SK-N-SH (cell line): ENCODE measurements at regions not wholly inside any gene's neighbourhood (a gene's known extent, or its start where the extent isn't known, plus 50 kb on each side); places are given as distances from the start of the nearest gene placed in this dataset.

Source experiments
- CTCF ChIA-PET: fragments of 300-600, 350-600 bp; formaldehyde crosslinking; extraction: SDS; loops from one replicate; lab custom pipeline; 2021; lab: Yijun Ruan, JAX
- POLR2A ChIA-PET: fragments of 350-600 bp; sonication (Branson Sonifier 250); formaldehyde crosslinking; extraction: SDS; loops from one replicate; lab custom pipeline; 2020; ENCODE audit warnings: antibody characterized with exemption, inconsistent platforms; lab: Yijun Ruan, JAX
- DNase-seq: peaks from one replicate; pipeline ENCODE4 v3.0.0; 2012
- H2AFZ ChIP-seq: fragments of 200-600 bp; sonication (generic); 2 replicates; pipeline ENCODE4 v1.8.1; 2016; ENCODE audit warnings: antibody characterized with exemption, mild to moderate bottlenecking, low read depth
- H3F3A ChIP-seq: fragments of 200-600 bp; sonication (generic); replicated peaks from 2 replicates; pipeline ENCODE3; 2016; ENCODE audit warnings: antibody characterized with exemption, mild to moderate bottlenecking; ENCODE audit not compliant: insufficient read depth
- H3K27ac ChIP-seq, 2 experiments: fragments of 200-500 bp in 1 of 2; fragments of 200-600 bp in 1 of 2; sonication (Bioruptor generic) in 1 of 2; sonication (generic), shearing (Covaris generic) in 1 of 2; 2 replicates each; pipeline versions ENCODE4 v1.5.1 to v1.6.1; 2014 to 2016; ENCODE audit warnings: low read depth in 2 of 2, inconsistent platforms in 1 of 2, low read length in 1 of 2, mild to moderate bottlenecking in 1 of 2, mixed read lengths in 1 of 2
- H3K27me3 ChIP-seq: fragments of 200-600 bp; sonication (generic), shearing (Covaris generic); 2 replicates; pipeline ENCODE4 v1.6.1; 2016; ENCODE audit warnings: mixed run types; ENCODE audit not compliant: insufficient read depth
- H3K36me3 ChIP-seq, 2 experiments: fragments of 200-500 bp in 1 of 2; fragments of 200-600 bp in 1 of 2; sonication (Bioruptor generic) in 1 of 2; sonication (generic) in 1 of 2; replicated peaks in 1 of 2; 2 replicates each; pipeline versions ENCODE3 to v1.5.1; 2014 to 2016; ENCODE audit warnings: low read length in 1 of 2, mild to moderate bottlenecking in 1 of 2; ENCODE audit not compliant: insufficient read depth in 2 of 2, control insufficient read depth in 1 of 2
- H3K4me1 ChIP-seq, 2 experiments: fragments of 200-500 bp in 1 of 2; fragments of 200-600 bp in 1 of 2; sonication (Bioruptor generic) in 1 of 2; sonication (generic), shearing (Covaris generic) in 1 of 2; 2 replicates each; pipeline versions ENCODE4 v1.5.1 to v1.6.1; 2014 to 2016; ENCODE audit warnings: low read depth in 1 of 2, low read length in 1 of 2, mixed run types in 1 of 2; ENCODE audit not compliant: insufficient read depth in 2 of 2, control insufficient read depth in 1 of 2
- H3K4me2 ChIP-seq: fragments of 200-600 bp; sonication (generic), shearing (Covaris generic); 2 replicates; pipeline ENCODE4 v1.6.1; 2017; ENCODE audit warnings: mixed run types
- H3K4me3 ChIP-seq, 2 experiments: fragments of 200-500 bp in 1 of 2; fragments of 200-600 bp in 1 of 2; sonication (Bioruptor generic) in 1 of 2; sonication (generic), shearing (Covaris generic) in 1 of 2; 2 replicates each; pipeline versions ENCODE4 v1.5.1 to v1.8.1; 2014 to 2016; ENCODE audit warnings: low read depth in 2 of 2, inconsistent platforms in 1 of 2, low read length in 1 of 2, mild to moderate bottlenecking in 1 of 2, mixed read lengths in 1 of 2, moderate library complexity in 1 of 2
- H3K79me2 ChIP-seq: fragments of 200-600 bp; sonication (generic); 2 replicates; pipeline ENCODE4 v1.8.1; 2017; ENCODE audit warnings: mild to moderate bottlenecking; ENCODE audit not compliant: insufficient read depth
- H3K9ac ChIP-seq: fragments of 200-600 bp; sonication (generic); 2 replicates; pipeline ENCODE4 v1.6.1; 2017; ENCODE audit warnings: mixed run types
- H3K9me2 ChIP-seq: fragments of 200-600 bp; sonication (generic); 2 replicates; pipeline ENCODE4 v1.6.1; 2017; ENCODE audit warnings: mixed run types
- H3K9me3 ChIP-seq: fragments of 200-600 bp; sonication (generic); 2 replicates; pipeline ENCODE4 v1.6.1; 2017; ENCODE audit warnings: mixed run types, mild to moderate bottlenecking, moderate library complexity
- H4K20me1 ChIP-seq: fragments of 200-600 bp; sonication (generic); 2 replicates; pipeline ENCODE4 v1.6.1; 2017; ENCODE audit warnings: mild to moderate bottlenecking, mixed run types; ENCODE audit not compliant: insufficient read depth
- CHD2 ChIP-seq: fragments of 150-350 bp; IDR thresholded peaks from 2 replicates; pipeline ENCODE4 v1.6.1; 2018; ENCODE audit warnings: low read length; ENCODE audit not compliant: partially characterized antibody
- ELF1 ChIP-seq: IDR thresholded peaks from 2 replicates; pipeline ENCODE4 v1.4.0; 2012
- EP300 ChIP-seq, 2 experiments: IDR thresholded peaks; 2 replicates each; pipeline versions ENCODE4 v1.4.0 to v1.6.1; 2012; ENCODE audit warnings: borderline replicate concordance in 1 of 2, low read depth in 1 of 2, low read length in 1 of 2
- FOXJ3 ChIP-seq: sonication (generic); formaldehyde crosslinking; IDR thresholded peaks from 2 replicates; pipeline ENCODE4 v1.5.1; 2020; ENCODE audit warnings: mild to moderate bottlenecking, missing genetic modification reagents
- FOXM1 ChIP-seq: IDR thresholded peaks from 2 replicates; pipeline ENCODE4 v1.4.0; 2012; ENCODE audit warnings: low read depth, mild to moderate bottlenecking
- GATA2 ChIP-seq: sonication (generic); formaldehyde crosslinking; IDR thresholded peaks from 2 replicates; pipeline ENCODE4 v1.5.0; 2020; ENCODE audit warnings: mild to moderate bottlenecking, missing genetic modification reagents
- IRF3 ChIP-seq: fragments of 150-350 bp; IDR thresholded peaks from 2 replicates; pipeline ENCODE4 v1.6.1; 2016; ENCODE audit warnings: mild to moderate bottlenecking, low read depth, low read length
- JUND ChIP-seq: IDR thresholded peaks from 2 replicates; pipeline ENCODE4 v1.4.0; 2012
- MEF2A ChIP-seq: IDR thresholded peaks from 2 replicates; pipeline ENCODE4 v1.4.0; 2012; ENCODE audit warnings: low read depth, borderline replicate concordance
- MXI1 ChIP-seq: IDR thresholded peaks from 2 replicates; pipeline ENCODE4 v1.6.1; 2012; ENCODE audit warnings: mild to moderate bottlenecking, low read depth, low read length, improper control_type of control experiment
- PBX3 ChIP-seq: IDR thresholded peaks from 2 replicates; pipeline ENCODE4; 2012
- POLR2AphosphoS5 ChIP-seq: IDR thresholded peaks from 2 replicates; pipeline ENCODE4 v1.6.1; 2012; ENCODE audit warnings: low read depth, low read length
- RAD21 ChIP-seq: IDR thresholded peaks from 2 replicates; pipeline ENCODE4 v1.6.1; 2012; ENCODE audit warnings: mild to moderate bottlenecking, low read length
- RFX5 ChIP-seq: IDR thresholded peaks from 2 replicates; pipeline ENCODE4 v1.6.1; 2012; ENCODE audit warnings: mild to moderate bottlenecking, improper control_type of control experiment, low read length
- RXRA ChIP-seq: IDR thresholded peaks from 2 replicates; pipeline ENCODE4 v1.4.0; 2012; ENCODE audit warnings: low read depth, mild to moderate bottlenecking, borderline replicate concordance
- SIN3A ChIP-seq: IDR thresholded peaks from 2 replicates; pipeline ENCODE4 v1.6.1; 2012; ENCODE audit warnings: low read depth, mild to moderate bottlenecking, low read length, moderate library complexity, borderline replicate concordance
- SMC3 ChIP-seq: IDR thresholded peaks from 2 replicates; pipeline ENCODE4 v1.6.1; 2012; ENCODE audit warnings: low read depth, low read length, improper control_type of control experiment
- TAF1 ChIP-seq: IDR thresholded peaks from 2 replicates; pipeline ENCODE4 v1.6.1; 2012; ENCODE audit warnings: low read depth, mild to moderate bottlenecking, low read length, moderate library complexity, borderline replicate concordance
- TCF12 ChIP-seq: IDR thresholded peaks from 2 replicates; pipeline ENCODE4 v1.4.0; 2012
- TEAD4 ChIP-seq: IDR thresholded peaks from 2 replicates; pipeline ENCODE4 v1.4.0; 2012; ENCODE audit warnings: mild to moderate bottlenecking, borderline replicate concordance; ENCODE audit not compliant: insufficient read depth
- YY1 ChIP-seq: IDR thresholded peaks from 2 replicates; pipeline ENCODE4 v1.4.0; 2012; ENCODE audit warnings: low read depth, mild to moderate bottlenecking
- ZBTB33 ChIP-seq: IDR thresholded peaks from 2 replicates; pipeline ENCODE4 v1.4.0; 2012; ENCODE audit warnings: low read depth, borderline replicate concordance
- WGBS: methylation state at CpG from one replicate; pipeline ENCODE4 v1.1.6; 2017; ENCODE audit warnings: low lambda C conversion rate; 5-methylcytosine and 5-hydroxymethylcytosine counted together

- H3K9me3 ChIP-seq: no peaks in the 10 kb centered on the region
- H3K4me2 ChIP-seq: no peak overlapping the region
- no peak overlapping the region for H3K9ac ChIP-seq
- no peak overlapping the region for H3K4me3 ChIP-seq
- H3K36me3 ChIP-seq: no peaks in the 10 kb centered on the region
- no peaks in the 10 kb centered on the region for H3K79me2 ChIP-seq
- H2AFZ ChIP-seq: no peak overlapping the region
- DNase-seq: no peak
- no peaks in the 10 kb centered on the region for H3K27me3 ChIP-seq
- TF ChIP-seq SMC3: no peak
- TF ChIP-seq TEAD4: no peak
- no peak for TF ChIP-seq PBX3
- no peak for TF ChIP-seq FOXJ3 (CRISPR knock-in tag)
- TF ChIP-seq EP300 (IDR thresholded peaks at IDR 0.05; ENCODE audit: borderline replicate concordance in 1 of 2, low read depth in 1 of 2, low read length in 1 of 2): no peak
- TF ChIP-seq GATA2 (CRISPR knock-in tag): no peak
- no peak for TF ChIP-seq CHD2
- no peak for TF ChIP-seq TAF1
- TF ChIP-seq FOXM1: no peak
- no peaks in the 10 kb centered on the region for H4K20me1 ChIP-seq
- WGBS: 63% methylated on average over 1 of the region's 1 CpG
- H3K27ac ChIP-seq: no peak overlapping the region
- POLR2A ChIA-PET: no interaction called here
- no peaks in the 10 kb centered on the region for H3K9me2 ChIP-seq
- CTCF ChIA-PET: no interaction called here
- H3F3A ChIP-seq: no peaks in the 10 kb centered on the region
- H3K4me1 ChIP-seq: no peaks in the 10 kb centered on the region; a peak in 1 of 4 replicates
These were observed 270.6 kb upstream of the HES1 start for GRCh38 chr3:193865339-193865738.

GRCh38 chr3:193865896-193866480 lies 270.0 kb upstream of the HES1 start:
- H3K4me1 ChIP-seq: peaks cover 0 to 3% of the 10 kb centered on the region in 2 experiments; a peak in 1 of 4 replicates
- no peak overlapping the region for H3K27ac ChIP-seq
- H4K20me1 ChIP-seq: no peaks in the 10 kb centered on the region
- no peaks in the 10 kb centered on the region for H3K9me2 ChIP-seq
- 34% methylated on average over 4 of the region's 4 CpGs for WGBS
- TF ChIP-seq FOXJ3 (CRISPR knock-in tag) (no peak), GATA2 (CRISPR knock-in tag) (no peak), TAF1 (no peak), MEF2A (no peak), YY1 (no peak), SIN3A (no peak), RAD21 (no peak), POLR2AphosphoS5 (no peak), CHD2 (no peak), ZBTB33 (no peak), SMC3 (no peak), RXRA (no peak), FOXM1 (no peak), JUND (no peak), MXI1 (no peak), ELF1 (no peak), IRF3 (no peak), RFX5 (no peak), TCF12 (no peak)
- TF ChIP-seq, all 33 proteins: peak for 0
- ChIA-PET CTCF (no interaction called here), POLR2A (no interaction called here)
- H3K36me3 ChIP-seq: no peaks in the 10 kb centered on the region
- no peak for DNase-seq
- no peak overlapping the region for H3K9ac ChIP-seq
- H3K79me2 ChIP-seq: no peaks in the 10 kb centered on the region
- H3F3A ChIP-seq: no peaks in the 10 kb centered on the region
- H3K27me3 ChIP-seq: no peaks in the 10 kb centered on the region
- H3K9me3 ChIP-seq: no peaks in the 10 kb centered on the region
- no peak overlapping the region for H3K4me2 ChIP-seq
- no peak overlapping the region for H2AFZ ChIP-seq
- no peak overlapping the region for H3K4me3 ChIP-seq
